H4 (cell line): ENCODE measurements at regions not wholly inside any gene's neighbourhood (a gene's known extent, or its start where the extent isn't known, plus 50 kb on each side); places are given as distances from the start of the nearest gene placed in this dataset.
A peak's percentile ranks its signal among the peaks of the same experiment; 100 is the strongest.

Experiments used
- DNase-seq: peaks from one replicate; pipeline ENCODE4 v3.0.0-alpha.2; 2015; ENCODE audit warnings: low spot score

- no peak for DNase-seq
Measured at GRCh38 chr2:137824501-137824900, 139.8 kb upstream of the HNMT start.

- no peak for DNase-seq
Measured at GRCh38 chr2:137826373-137827372, 137.6 kb upstream of the HNMT start.

- no peak for DNase-seq
Measured at GRCh38 chr2:137828624-137829023, 135.6 kb upstream of the HNMT start.

- no peak for DNase-seq
Measured at GRCh38 chr2:137829251-137829650, 135.0 kb upstream of the HNMT start.

GRCh38 chr2:137834760-137835379, 129.4 kb upstream of the HNMT start:
- DNase-seq, result no peak

GRCh38 chr2:137836671-137837070, 127.6 kb upstream of the HNMT start:
- DNase-seq, result no peak

- DNase-seq, result no peak
Measured at GRCh38 chr2:137837830-137838229, 126.4 kb upstream of the HNMT start.

- peak; percentile 54 for DNase-seq
Measured at GRCh38 chr2:137838255-137839092, 125.8 kb upstream of the HNMT start.

- DNase-seq, result no peak
Measured at GRCh38 chr2:137842430-137842829, 121.8 kb upstream of the HNMT start.

GRCh38 chr2:137842952-137843351, 121.3 kb upstream of the HNMT start:
- no peak for DNase-seq

- no peak for DNase-seq
Measured at GRCh38 chr2:137845422-137845821, 118.9 kb upstream of the HNMT start.

- DNase-seq, result no peak
Measured at GRCh38 chr2:137846993-137847392, 117.3 kb upstream of the HNMT start.

GRCh38 chr2:137847443-137847842, 116.8 kb upstream of the HNMT start:
- DNase-seq, result no peak

- no peak for DNase-seq
Measured at GRCh38 chr2:137857881-137858280, 106.4 kb upstream of the HNMT start.

- DNase-seq, result no peak
Measured at GRCh38 chr2:137862651-137863050, 101.6 kb upstream of the HNMT start.

- peak; percentile 46 for DNase-seq
Measured at GRCh38 chr2:137865954-137866540, 98.2 kb upstream of the HNMT start.

- DNase-seq, result no peak
Measured at GRCh38 chr2:137870682-137871081, 93.6 kb upstream of the HNMT start.

GRCh38 chr2:137872577-137872976, 91.7 kb upstream of the HNMT start:
- no peak for DNase-seq

GRCh38 chr2:137873536-137874244, 90.6 kb upstream of the HNMT start:
- no peak for DNase-seq

- no peak for DNase-seq
Measured at GRCh38 chr2:137879121-137879520, 85.2 kb upstream of the HNMT start.

- DNase-seq, result no peak
Measured at GRCh38 chr2:137881711-137882110, 82.6 kb upstream of the HNMT start.
